ENCODE measurements at regions not wholly inside any gene's neighbourhood (a gene's known extent, or its start where the extent isn't known, plus 50 kb on each side); places are given as distances from the start of the nearest gene placed in this dataset.

GRCh38 chr4:27098034-27098433 lies 237.4 kb downstream of the STIM2 start:
- TF ChIP-seq, protein P1, sequence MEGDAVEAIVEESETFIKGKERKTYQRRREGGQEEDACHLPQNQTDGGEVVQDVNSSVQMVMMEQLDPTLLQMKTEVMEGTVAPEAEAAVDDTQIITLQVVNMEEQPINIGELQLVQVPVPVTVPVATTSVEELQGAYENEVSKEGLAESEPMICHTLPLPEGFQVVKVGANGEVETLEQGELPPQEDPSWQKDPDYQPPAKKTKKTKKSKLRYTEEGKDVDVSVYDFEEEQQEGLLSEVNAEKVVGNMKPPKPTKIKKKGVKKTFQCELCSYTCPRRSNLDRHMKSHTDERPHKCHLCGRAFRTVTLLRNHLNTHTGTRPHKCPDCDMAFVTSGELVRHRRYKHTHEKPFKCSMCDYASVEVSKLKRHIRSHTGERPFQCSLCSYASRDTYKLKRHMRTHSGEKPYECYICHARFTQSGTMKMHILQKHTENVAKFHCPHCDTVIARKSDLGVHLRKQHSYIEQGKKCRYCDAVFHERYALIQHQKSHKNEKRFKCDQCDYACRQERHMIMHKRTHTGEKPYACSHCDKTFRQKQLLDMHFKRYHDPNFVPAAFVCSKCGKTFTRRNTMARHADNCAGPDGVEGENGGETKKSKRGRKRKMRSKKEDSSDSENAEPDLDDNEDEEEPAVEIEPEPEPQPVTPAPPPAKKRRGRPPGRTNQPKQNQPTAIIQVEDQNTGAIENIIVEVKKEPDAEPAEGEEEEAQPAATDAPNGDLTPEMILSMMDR (IDR thresholded peaks at IDR 0.05; ENCODE audit: low read depth, low read length, poor library complexity, severe bottlenecking): no peak
- no peak for TF ChIP-seq EZH2phosphoT487 (IDR thresholded peaks at IDR 0.05; ENCODE audit: borderline replicate concordance, low read length)
- no peaks in the 10 kb centered on the region for H3K4me1 ChIP-seq (ENCODE audit: control insufficient read depth, low read length)
- no peak overlapping the region for H3K4me2 ChIP-seq (ENCODE audit: low read length)
- H3K27ac ChIP-seq (ENCODE audit: low read depth, low read length): no peak overlapping the region
- H3K79me2 ChIP-seq (ENCODE audit: control insufficient read depth, low read length): no peaks in the 10 kb centered on the region
- H3K4me3 ChIP-seq (ENCODE audit: low read length): no peak overlapping the region
- no peaks in the 10 kb centered on the region for H3K9me2 ChIP-seq (replicated peaks; ENCODE audit: control insufficient read depth, low read length)
- H3K9me3 ChIP-seq (ENCODE audit: control insufficient read depth, insufficient read depth, low read length): no peaks in the 10 kb centered on the region
- H3K27me3 ChIP-seq (ENCODE audit: control insufficient read depth, low read length): no peaks in the 10 kb centered on the region
- H3K36me3 ChIP-seq (ENCODE audit: control insufficient read depth, low read length): no peaks in the 10 kb centered on the region
- no peaks in the 10 kb centered on the region for H3F3A ChIP-seq (ENCODE audit: control insufficient read depth, insufficient read depth)
- H4K20me1 ChIP-seq (ENCODE audit: control insufficient read depth, insufficient read depth, low read depth, low read length): no peaks in the 10 kb centered on the region

DNA sequence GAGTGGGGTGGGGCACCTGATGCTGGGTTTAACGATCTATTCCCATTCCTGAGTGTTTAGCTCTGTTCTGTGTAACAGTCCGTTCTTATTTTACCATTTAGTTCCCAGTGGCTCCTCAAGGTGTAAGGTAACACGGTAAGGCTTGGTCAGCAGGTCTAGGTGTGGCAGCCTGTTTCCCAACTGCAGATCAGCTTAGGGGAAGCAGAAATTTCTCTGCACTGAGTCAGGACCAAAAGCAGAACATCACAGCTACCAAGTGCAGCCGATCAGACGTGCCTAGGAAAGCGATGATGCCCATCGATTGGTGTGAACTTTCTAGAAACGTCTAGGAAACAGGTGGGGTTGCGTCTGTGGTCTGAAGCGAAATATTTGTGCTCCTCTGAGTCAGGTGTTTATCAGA lies 240.1 kb downstream of the STIM2 start:
- H3K27me3 ChIP-seq (ENCODE audit: control insufficient read depth, low read length): no peaks in the 10 kb centered on the region
- H3F3A ChIP-seq (ENCODE audit: control insufficient read depth, insufficient read depth): no peaks in the 10 kb centered on the region
- no peak overlapping the region for H3K4me3 ChIP-seq (ENCODE audit: low read length)
- no peaks in the 10 kb centered on the region for H3K79me2 ChIP-seq (ENCODE audit: control insufficient read depth, low read length)
- H3K36me3 ChIP-seq (ENCODE audit: control insufficient read depth, low read length): no peaks in the 10 kb centered on the region
- H3K9me3 ChIP-seq (ENCODE audit: control insufficient read depth, insufficient read depth, low read length): no peaks in the 10 kb centered on the region
- no peaks in the 10 kb centered on the region for H4K20me1 ChIP-seq (ENCODE audit: control insufficient read depth, insufficient read depth, low read depth, low read length)
- H3K27ac ChIP-seq (ENCODE audit: low read depth, low read length): no peak overlapping the region
- TF ChIP-seq, protein P1 (IDR thresholded peaks at IDR 0.05; ENCODE audit: low read depth, low read length, poor library complexity, severe bottlenecking): no peak
- no peak for TF ChIP-seq EZH2phosphoT487 (IDR thresholded peaks at IDR 0.05; ENCODE audit: borderline replicate concordance, low read length)
- no peak overlapping the region for H3K4me2 ChIP-seq (ENCODE audit: low read length)
- no peaks in the 10 kb centered on the region for H3K9me2 ChIP-seq (replicated peaks; ENCODE audit: control insufficient read depth, low read length)
- H3K4me1 ChIP-seq (ENCODE audit: control insufficient read depth, low read length): no peaks in the 10 kb centered on the region

DNA sequence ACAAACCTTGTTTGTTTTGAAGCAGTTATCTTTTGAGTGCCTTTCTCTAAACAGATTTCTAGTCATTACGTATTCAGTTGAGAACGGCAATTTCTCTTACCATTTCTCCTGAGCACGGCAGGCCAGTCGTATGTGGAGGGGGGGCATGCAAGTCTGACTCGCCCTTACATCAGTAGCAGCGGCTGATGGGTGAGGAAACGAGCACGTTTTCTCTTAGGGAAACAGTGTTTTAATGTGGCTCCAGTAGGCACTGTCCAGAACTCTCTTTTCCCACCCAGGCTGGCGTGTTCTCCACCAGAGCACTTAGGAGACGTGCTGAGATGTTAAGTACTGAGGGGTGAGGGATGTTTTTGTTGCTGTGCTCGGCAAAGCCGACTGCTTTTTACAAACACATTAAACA lies 240.5 kb downstream of the STIM2 start:
- Histone ChIP-seq H4K20me1 (ENCODE audit: control insufficient read depth, insufficient read depth, low read depth, low read length) (no peaks in the 10 kb centered on the region), H3K27ac (ENCODE audit: low read depth, low read length) (no peak overlapping the region), H3K4me3 (ENCODE audit: low read length) (no peak overlapping the region), H3K4me2 (ENCODE audit: low read length) (no peak overlapping the region), H3K4me1 (ENCODE audit: control insufficient read depth, low read length) (no peaks in the 10 kb centered on the region), H3K79me2 (ENCODE audit: control insufficient read depth, low read length) (no peaks in the 10 kb centered on the region), H3K9me3 (ENCODE audit: control insufficient read depth, insufficient read depth, low read length) (no peaks in the 10 kb centered on the region), H3F3A (ENCODE audit: control insufficient read depth, insufficient read depth) (no peaks in the 10 kb centered on the region), H3K9me2 (replicated peaks; ENCODE audit: control insufficient read depth, low read length) (no peaks in the 10 kb centered on the region), H3K27me3 (ENCODE audit: control insufficient read depth, low read length) (no peaks in the 10 kb centered on the region), H3K36me3 (ENCODE audit: control insufficient read depth, low read length) (no peaks in the 10 kb centered on the region)
- TF ChIP-seq EZH2phosphoT487 (IDR thresholded peaks at IDR 0.05; ENCODE audit: borderline replicate concordance, low read length): no peak
- TF ChIP-seq, protein P1 (IDR thresholded peaks at IDR 0.05; ENCODE audit: low read depth, low read length, poor library complexity, severe bottlenecking): no peak

GRCh38 chr4:27101561-27101960 lies 240.9 kb downstream of the STIM2 start:
- Histone ChIP-seq H3K27me3 (ENCODE audit: control insufficient read depth, low read length) (no peaks in the 10 kb centered on the region), H3K9me2 (replicated peaks; ENCODE audit: control insufficient read depth, low read length) (no peaks in the 10 kb centered on the region), H3K79me2 (ENCODE audit: control insufficient read depth, low read length) (no peaks in the 10 kb centered on the region), H3K36me3 (ENCODE audit: control insufficient read depth, low read length) (no peaks in the 10 kb centered on the region), H3K27ac (ENCODE audit: low read depth, low read length) (no peak overlapping the region), H3K4me2 (ENCODE audit: low read length) (no peak overlapping the region), H3K9me3 (ENCODE audit: control insufficient read depth, insufficient read depth, low read length) (no peaks in the 10 kb centered on the region), H3K4me1 (ENCODE audit: control insufficient read depth, low read length) (no peaks in the 10 kb centered on the region), H3F3A (ENCODE audit: control insufficient read depth, insufficient read depth) (no peaks in the 10 kb centered on the region), H4K20me1 (ENCODE audit: control insufficient read depth, insufficient read depth, low read depth, low read length) (no peaks in the 10 kb centered on the region), H3K4me3 (ENCODE audit: low read length) (no peak overlapping the region)
- TF ChIP-seq EZH2phosphoT487 (IDR thresholded peaks at IDR 0.05; ENCODE audit: borderline replicate concordance, low read length): no peak
- TF ChIP-seq, protein P1 (IDR thresholded peaks at IDR 0.05; ENCODE audit: low read depth, low read length, poor library complexity, severe bottlenecking): no peak

All from DOHH2 (cell line).